ENCODE measurements at regions not wholly inside any gene's neighbourhood (a gene's known extent, or its start where the extent isn't known, plus 50 kb on each side); places are given as distances from the start of the nearest gene placed in this dataset.
"Not testable (repeated sequence)": the region's sequence is repeated elsewhere in the genome, so short reads cannot be mapped to it uniquely, and the experiment has no call there.

GRCh38 chr3:11733914-11734313 is 90.2 kb upstream of the VGLL4 start:
- H3K27ac ChIP-seq: no peak overlapping the region
- H3K9me3 ChIP-seq: no peaks in the 10 kb centered on the region
- intact Hi-C loops (cut with DNase I; ENCODE audit: low total_unique reads): no loop called here
- TF ChIP-seq CTCF (IDR thresholded peaks at IDR 0.05) (no peak), POLR2A (IDR thresholded peaks at IDR 0.05) (no peak)
- DNase-seq: no peak
- 76 to 87% methylated on average over 6 to 7 of the region's 7 CpGs for WGBS, 2 donors
- H3K27me3 ChIP-seq: no peaks in the 10 kb centered on the region
- no peaks in the 10 kb centered on the region for H3K36me3 ChIP-seq (ENCODE audit: low read depth, missing control alignments)
- no peaks in the 10 kb centered on the region for H3K4me1 ChIP-seq
- no peak overlapping the region for H3K4me3 ChIP-seq

GRCh38 chr3:11727207-11727606 is 83.5 kb upstream of the VGLL4 start:
- Histone ChIP-seq H3K27me3 (no peaks in the 10 kb centered on the region), H3K4me3 (no peak overlapping the region), H3K27ac (no peak overlapping the region), H3K9me3 (no peaks in the 10 kb centered on the region), H3K4me1 (no peaks in the 10 kb centered on the region), H3K36me3 (ENCODE audit: low read depth, missing control alignments) (no peaks in the 10 kb centered on the region)
- intact Hi-C loops (cut with DNase I; ENCODE audit: low total_unique reads): no loop called here
- DNase-seq: no peak
- WGBS, 2 donors: 92 to 100% methylated on average over 2 of the region's 2 CpGs
- no peak for TF ChIP-seq POLR2A (IDR thresholded peaks at IDR 0.05)
- TF ChIP-seq CTCF (IDR thresholded peaks at IDR 0.05): no peak

- 86 to 89% methylated on average over 3 of the region's 3 CpGs for WGBS, 2 donors
- no peaks in the 10 kb centered on the region for H3K4me1 ChIP-seq
- H3K36me3 ChIP-seq (ENCODE audit: low read depth, missing control alignments): no peaks in the 10 kb centered on the region
- intact Hi-C loops (cut with DNase I; ENCODE audit: low total_unique reads): no loop called here
- H3K27ac ChIP-seq: no peak overlapping the region
- H3K27me3 ChIP-seq: no peaks in the 10 kb centered on the region
- no peak for TF ChIP-seq CTCF (IDR thresholded peaks at IDR 0.05)
- no peak for TF ChIP-seq POLR2A (IDR thresholded peaks at IDR 0.05)
- no peak overlapping the region for H3K4me3 ChIP-seq
- DNase-seq: no peak
- H3K9me3 ChIP-seq: no peaks in the 10 kb centered on the region
These were observed 82.4 kb upstream of the VGLL4 start for GRCh38 chr3:11726146-11726545.

GRCh38 chr3:11725340-11725641 is 81.6 kb upstream of the VGLL4 start:
- H3K9me3 ChIP-seq; intact Hi-C loops (cut with DNase I; ENCODE audit: low total_unique reads); H3K4me1 ChIP-seq; H3K4me3 ChIP-seq; DNase-seq; H3K27ac ChIP-seq; H3K36me3 ChIP-seq (ENCODE audit: low read depth, missing control alignments); H3K27me3 ChIP-seq: not testable (repeated sequence)
- WGBS, 2 donors: 94 to 96% methylated on average over 2 of the region's 2 CpGs

GRCh38 chr3:11724615-11725339 is 81.1 kb upstream of the VGLL4 start:
- Histone ChIP-seq H3K27me3 (no peaks in the 10 kb centered on the region), H3K4me3 (no peak overlapping the region), H3K9me3 (no peaks in the 10 kb centered on the region), H3K4me1 (peaks cover 4% of the 10 kb centered on the region), H3K36me3 (ENCODE audit: low read depth, missing control alignments) (no peaks in the 10 kb centered on the region), H3K27ac (no peak overlapping the region)
- intact Hi-C loops (cut with DNase I; ENCODE audit: low total_unique reads): no loop called here
- no peak for TF ChIP-seq CTCF (IDR thresholded peaks at IDR 0.05)
- 89 to 91% methylated on average over 8 of the region's 8 CpGs for WGBS, 2 donors
- no peak for DNase-seq

Data from testis (tissue), 2 donors.